ENCODE measurements at regions not wholly inside any gene's neighbourhood (a gene's known extent, or its start where the extent isn't known, plus 50 kb on each side); places are given as distances from the start of the nearest gene placed in this dataset.

DNA sequence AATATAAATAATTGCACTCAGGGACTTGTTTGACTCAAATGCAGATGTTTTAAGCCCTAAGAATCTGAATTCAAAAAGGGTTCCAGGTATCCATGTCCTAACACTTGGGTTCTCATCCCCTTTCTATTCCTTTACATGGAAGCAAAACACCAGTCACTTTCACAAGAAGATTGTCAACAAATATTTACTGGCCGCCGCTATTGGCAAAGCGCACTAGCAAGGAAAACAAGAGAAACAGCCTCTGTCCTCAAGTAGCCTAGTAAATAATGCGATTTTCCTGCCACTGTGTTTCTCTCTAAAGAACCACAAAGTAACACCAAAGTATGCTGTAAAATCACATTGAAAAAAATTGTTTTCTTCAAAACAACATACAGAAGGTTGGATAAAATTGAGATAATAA, 66.7 kb upstream of the EZH2 start:
- no peak for DNase-seq

DNA sequence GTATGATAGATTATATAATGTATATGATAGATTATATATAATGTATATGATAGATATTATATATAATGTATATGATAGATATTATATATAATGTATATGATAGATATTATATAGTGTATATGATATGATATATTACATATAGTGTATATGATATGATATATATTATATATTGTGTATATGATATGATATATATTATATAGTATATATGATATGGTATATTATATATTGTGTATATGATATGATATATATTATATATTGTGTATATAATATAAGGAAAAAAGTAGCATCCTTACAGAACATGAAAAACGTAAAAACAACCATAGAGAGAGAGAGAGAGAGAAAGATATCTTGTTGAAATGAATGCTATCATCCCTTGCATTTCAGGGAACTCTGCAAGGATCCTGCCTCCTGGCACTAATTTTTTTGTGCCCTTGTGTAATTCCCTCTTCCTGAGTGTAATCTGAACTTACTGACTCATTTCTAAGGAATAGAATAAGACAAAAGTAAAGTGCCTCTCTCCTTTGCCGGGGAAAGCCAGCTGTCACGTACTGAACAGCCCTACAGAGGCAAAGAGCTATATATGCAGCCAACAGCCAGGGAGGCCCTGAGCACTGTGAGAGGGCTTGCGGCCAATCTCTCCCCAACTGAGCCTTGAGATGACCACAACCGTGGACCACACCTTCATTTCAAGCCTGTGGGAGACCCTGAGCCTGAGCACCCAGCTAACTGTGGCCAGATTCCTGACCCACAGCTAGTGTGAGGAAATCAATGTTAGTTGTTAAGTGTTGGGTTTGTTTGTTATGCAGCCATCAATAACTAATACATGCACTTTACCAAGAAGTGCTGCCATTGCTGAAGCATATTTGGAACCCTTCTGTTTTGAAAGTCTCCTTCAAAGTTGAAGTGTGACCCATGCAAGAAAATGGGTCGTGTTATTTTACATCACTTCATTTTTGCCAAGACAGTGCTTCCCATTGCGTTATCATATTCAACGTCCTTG, 61.1 kb upstream of the EZH2 start:
- DNase-seq: peak; percentile 13

DNA sequence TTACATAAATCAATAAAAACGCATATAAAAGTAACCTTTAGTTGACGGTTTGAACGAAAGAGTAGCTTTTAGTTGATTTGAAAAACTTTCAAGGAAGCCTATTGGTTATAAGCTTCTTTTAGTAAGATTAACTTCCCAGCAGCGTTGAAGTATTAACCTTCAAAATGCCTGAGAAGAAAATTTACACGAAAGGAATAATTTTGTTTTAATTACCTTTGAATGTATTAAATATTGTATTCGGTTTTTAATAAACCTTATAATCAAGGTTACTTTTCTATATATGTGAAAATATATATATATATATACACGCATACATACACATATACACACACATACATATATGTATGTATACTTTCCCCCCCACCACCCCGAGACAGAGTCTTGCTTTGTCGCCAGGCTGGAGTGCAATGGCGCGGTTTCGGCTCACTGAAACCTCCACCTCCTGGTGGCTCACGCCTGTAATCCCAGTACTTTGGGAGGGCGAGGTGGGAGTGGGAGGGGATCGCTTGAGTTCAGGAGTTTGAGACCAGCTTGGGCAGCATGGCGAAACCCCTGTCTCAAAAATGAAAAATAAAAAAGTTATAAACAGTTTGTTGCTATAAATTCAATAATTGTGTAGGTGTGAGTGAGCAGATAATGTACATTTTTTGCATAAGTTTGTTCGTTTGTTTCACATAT, 57.6 kb upstream of the EZH2 start:
- DNase-seq: peak; percentile 71

DNA sequence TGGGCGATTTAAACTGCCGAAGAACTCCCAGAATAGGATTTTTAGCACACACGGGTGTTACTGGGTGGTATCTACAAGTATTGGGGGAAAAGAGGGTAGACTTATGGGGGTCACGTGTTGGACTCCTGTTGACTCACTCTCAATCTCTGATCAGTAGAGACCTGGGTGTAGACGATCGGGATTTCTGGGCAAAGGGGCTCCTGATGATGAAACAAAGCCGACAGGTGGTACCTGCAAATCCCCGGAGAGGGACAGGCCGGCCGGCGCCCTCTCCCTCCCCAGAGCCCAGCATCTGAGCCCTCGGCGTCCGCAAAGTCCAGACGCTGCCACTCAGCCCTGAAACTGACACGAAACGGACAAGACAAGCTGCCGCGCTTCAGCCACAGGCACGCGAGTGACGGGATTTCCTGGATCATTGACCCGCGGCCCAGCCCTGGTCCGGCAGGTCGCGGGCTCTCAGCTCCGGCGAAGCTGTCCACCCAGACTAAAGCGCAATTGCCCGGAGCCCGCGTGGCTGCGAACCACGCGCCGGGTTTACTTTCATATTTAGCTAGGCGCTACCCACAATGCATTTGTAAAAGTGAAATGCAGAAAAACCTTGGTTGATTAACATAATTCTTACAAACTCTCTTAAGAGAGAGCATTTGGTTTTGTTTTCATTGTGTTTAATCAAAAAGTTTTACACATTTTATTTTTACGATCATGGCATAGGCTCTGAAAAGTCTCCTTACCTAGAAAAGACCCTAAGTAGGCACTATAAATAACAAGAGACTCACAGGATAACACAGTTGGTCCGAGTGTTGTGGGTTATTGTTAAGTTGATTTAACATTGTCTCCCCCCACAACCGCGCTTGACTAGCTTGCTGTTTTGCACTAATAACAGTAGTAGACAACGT, 56.9 kb upstream of the EZH2 start:
- peak; percentile 89 for DNase-seq

DNA sequence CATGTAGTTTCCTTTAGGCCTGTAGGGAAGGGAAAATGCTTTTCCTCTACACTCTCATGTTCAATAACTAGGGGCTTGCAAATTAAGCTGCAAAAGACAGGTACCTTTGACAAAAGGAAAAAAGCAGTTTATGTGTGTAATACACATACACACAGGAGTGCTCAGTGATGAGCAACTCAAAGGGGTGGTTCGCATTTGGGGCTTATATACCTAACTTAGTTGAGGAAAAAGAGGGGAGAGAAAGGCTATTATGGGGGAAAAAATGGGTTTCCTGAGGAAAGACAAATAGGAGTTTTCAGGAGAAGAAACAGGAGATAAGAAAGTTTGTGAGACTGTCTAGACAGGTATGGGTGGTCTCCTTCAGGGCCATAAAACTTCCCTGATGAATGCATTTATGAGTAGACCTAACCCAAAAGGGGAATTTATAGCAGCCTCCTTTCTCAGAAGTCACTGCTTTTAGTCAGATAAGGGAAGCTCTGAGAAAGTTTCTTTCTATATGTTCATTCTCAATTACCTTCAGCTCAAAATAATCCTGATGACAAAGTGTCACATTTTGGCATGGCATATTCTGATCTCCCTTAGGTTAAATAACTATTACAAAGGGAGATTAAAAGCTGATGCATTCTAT, 55.2 kb upstream of the EZH2 start:
- no peak for DNase-seq

DNA sequence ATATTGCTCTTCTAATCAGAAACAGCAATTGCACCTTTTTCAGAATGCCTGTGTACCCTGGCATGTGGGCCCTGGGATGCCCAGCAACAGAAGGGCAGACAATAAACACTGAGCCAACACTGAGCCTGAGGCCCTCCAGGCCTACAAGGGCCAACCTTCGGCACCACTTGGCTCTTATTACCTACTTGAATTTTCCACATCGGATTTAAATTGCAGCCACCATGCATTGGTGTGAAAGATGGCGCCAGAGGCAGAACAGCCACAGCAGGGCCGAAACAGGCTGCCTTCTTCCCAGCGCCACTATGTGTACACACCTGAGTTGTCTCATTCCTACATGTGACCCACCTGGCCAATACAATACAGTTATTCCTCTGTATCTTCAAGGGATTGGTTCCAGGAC, 51.4 kb upstream of the EZH2 start:
- DNase-seq: no peak

Data from fibroblast of skin of abdomen (primary cell).